Central memory CD4-positive, alpha-beta T cell (primary cell): ENCODE measurements at regions not wholly inside any gene's neighbourhood (a gene's known extent, or its start where the extent isn't known, plus 50 kb on each side); places are given as distances from the start of the nearest gene placed in this dataset.
A peak's percentile ranks its signal among the peaks of the same experiment; 100 is the strongest.

ENCODE experiments used
- DNase-seq: peaks from one replicate; pipeline ENCODE4 v3.0.0; 2022

GRCh38 chr9:78808048-78808447 lies 511.1 kb downstream of the PSAT1 start:
- DNase-seq = no peak

- no peak for DNase-seq
Measured at GRCh38 chr9:78811622-78812276, 514.8 kb downstream of the PSAT1 start.

GRCh38 chr9:78812665-78813064 lies 515.7 kb downstream of the PSAT1 start:
- no peak for DNase-seq

DNA sequence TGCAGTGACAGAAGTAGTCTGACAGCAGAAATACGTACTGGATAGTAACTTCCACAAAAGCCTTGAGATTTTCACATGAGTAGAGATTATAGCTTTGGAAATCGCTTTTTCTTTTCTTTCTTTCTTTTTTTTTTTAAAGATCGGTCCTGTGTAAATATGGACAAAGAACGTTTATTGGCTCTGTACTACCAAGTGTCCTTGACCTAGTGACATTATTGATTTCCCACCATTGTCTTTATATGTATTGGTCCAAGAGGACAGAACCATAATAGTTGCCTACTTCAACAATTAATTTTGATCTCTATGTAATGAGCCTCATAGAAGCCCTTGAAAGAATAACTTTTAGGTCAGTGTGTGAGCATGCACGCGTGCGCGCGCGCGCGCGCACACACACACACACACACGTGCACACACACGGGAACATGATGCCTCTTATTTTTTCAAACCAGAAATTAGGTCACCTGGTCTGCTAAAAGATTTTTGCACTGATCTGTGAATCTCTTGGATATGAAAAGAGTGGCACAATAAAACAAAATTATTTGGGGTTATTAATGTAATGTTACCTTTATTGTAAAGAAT lies 516.8 kb downstream of the PSAT1 start:
- no peak for DNase-seq

- DNase-seq = peak; percentile 6
Measured at GRCh38 chr9:78821126-78821822, 524.3 kb downstream of the PSAT1 start.

- DNase-seq = no peak
Measured at GRCh38 chr9:78826527-78826926, 529.6 kb downstream of the PSAT1 start.

- no peak for DNase-seq
Measured at GRCh38 chr9:78828521-78828920, 531.6 kb downstream of the PSAT1 start.

GRCh38 chr9:78830301-78830700 lies 533.4 kb downstream of the PSAT1 start:
- no peak for DNase-seq

GRCh38 chr9:78831726-78832125 lies 534.8 kb downstream of the PSAT1 start:
- no peak for DNase-seq

GRCh38 chr9:78835928-78836450 lies 539.1 kb downstream of the PSAT1 start:
- DNase-seq = no peak

DNA sequence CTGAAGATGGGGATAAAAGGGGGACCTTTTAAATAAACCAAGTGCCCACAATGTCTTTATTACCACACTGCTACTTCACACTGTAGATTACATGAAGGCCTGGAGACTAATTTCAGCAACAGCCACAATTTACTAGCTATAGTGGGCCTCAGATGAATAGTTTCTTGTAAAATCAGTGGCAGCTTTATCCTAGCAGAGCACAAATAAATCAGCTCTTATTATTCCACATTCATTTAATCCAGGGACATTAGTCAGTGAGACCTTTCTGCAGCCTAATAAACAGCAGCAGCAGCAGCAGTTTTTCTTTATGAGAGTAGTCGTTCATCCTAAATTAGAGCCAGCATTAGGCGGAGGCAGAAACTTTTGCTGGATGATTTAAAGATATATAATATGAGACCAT lies 542.3 kb downstream of the PSAT1 start:
- no peak for DNase-seq

DNA sequence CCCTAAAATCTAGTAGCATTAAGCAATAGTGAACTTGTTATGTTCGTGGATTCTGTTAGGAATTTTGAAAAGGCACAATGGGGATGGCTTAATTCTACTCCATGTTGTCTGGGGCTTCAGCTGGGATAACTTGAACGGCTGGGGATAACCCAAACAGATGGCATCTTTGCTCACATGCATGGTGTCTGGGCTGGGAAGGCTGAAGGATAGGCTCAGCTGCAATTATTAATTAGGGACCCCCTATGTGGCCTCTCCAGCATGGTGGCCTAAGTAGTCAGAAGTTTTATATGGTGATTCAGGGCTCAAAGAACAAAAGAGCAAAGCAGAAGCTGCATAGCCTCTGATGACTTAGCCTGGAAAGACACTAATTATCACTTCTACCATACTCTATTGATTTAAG lies 551.1 kb downstream of the PSAT1 start:
- DNase-seq = no peak

DNA sequence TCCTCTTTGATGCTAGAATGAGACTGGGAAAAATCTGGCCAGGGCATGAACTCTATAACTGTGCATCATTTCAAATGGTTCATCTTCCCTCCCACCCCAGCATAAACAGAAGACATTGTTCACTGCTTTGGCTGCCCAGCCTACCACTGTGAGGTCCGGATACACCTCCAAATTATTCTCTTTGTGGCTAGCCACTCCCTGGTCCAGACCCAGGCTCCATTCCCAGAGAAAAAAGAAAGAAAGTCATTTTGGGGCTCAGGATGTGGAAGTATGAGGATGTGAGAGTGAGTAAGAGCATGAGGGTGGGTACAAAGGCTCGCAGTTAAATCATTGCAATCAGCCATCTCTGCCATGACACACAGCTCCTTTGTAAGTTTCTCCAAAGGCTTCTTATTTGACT lies 559.2 kb downstream of the PSAT1 start:
- DNase-seq = no peak

GRCh38 chr9:78856781-78857180 lies 559.9 kb downstream of the PSAT1 start:
- DNase-seq = no peak

DNA sequence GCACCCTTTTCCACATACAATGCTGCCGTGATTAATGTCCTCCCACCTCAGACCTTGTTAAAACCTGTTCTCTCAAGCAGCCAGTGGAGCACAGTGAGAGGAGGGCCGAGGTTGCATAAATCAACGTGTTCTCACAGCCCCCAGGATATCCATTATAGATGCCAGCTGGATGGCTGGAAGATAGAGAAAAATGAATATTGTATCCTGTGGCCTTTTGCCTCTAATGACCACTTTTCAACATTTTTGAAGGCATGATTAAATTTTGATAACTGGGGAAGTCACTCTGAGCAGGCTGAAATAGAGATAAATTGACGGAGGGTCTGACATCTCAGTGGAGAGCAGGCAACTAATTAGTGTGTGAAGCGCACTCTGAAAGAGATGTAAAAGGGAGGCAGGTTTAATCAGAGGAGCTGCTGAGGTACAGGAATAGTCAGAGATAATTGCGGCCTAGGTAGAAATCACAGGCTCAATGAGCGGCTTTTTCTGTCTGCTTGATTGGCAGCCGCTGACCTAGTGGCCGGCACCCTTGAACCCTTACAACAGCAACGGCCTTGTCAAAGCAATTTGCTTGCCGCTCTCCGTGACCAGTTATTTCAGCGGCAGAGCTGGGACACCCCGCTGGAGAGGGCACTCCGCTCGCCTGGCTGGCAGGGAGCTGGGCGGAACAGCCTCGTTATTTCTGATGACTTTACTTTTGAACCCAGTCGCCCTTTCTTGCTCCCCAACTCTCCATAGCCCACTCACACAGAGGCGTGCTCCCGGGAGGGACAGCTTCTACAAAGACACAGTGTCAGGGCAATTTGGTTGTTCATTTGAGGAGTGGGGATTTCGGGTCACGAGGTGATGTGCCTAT lies 560.7 kb downstream of the PSAT1 start:
- no peak for DNase-seq

DNA sequence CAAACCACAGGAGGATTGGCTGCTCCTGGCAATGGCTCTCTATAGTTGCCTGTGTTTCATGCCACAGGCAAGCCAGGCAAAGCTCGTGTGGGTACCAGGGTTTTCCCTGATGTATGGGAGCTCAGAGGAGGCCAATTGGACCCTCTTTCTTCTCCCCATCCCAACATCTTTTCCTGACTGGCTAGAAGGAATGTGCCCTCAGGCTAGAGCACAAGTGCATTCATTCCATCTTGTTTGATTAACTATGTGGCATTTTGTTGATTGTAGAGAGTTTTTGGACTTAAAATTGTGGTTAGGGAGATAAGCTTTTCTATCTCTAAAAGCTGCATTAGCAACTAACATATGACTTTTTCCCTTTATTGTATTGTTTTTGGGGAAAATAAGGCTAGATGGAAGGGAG lies 561.3 kb downstream of the PSAT1 start:
- DNase-seq = no peak

GRCh38 chr9:78860801-78861475 lies 564.0 kb downstream of the PSAT1 start:
- no peak for DNase-seq

DNA sequence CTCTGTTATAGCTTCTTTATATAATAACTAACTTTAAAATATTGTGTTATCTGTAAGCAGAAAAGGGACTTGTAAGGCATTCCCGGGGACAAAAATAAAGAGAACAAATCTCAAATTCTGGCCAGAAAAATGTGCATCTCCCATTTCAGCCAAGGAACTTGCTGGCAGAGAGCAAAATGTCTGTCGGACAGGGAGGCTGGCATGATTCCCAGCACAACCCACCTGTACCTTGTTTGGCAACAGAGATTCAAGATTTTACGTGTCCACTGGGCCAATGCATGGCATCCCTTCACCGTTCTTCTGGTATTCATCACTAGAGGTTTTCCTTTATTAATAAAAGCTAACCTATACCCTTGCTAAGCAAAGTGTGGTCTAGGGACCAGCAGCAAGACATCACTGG lies 566.6 kb downstream of the PSAT1 start:
- no peak for DNase-seq

GRCh38 chr9:78865737-78866136 lies 568.8 kb downstream of the PSAT1 start:
- no peak for DNase-seq

DNA sequence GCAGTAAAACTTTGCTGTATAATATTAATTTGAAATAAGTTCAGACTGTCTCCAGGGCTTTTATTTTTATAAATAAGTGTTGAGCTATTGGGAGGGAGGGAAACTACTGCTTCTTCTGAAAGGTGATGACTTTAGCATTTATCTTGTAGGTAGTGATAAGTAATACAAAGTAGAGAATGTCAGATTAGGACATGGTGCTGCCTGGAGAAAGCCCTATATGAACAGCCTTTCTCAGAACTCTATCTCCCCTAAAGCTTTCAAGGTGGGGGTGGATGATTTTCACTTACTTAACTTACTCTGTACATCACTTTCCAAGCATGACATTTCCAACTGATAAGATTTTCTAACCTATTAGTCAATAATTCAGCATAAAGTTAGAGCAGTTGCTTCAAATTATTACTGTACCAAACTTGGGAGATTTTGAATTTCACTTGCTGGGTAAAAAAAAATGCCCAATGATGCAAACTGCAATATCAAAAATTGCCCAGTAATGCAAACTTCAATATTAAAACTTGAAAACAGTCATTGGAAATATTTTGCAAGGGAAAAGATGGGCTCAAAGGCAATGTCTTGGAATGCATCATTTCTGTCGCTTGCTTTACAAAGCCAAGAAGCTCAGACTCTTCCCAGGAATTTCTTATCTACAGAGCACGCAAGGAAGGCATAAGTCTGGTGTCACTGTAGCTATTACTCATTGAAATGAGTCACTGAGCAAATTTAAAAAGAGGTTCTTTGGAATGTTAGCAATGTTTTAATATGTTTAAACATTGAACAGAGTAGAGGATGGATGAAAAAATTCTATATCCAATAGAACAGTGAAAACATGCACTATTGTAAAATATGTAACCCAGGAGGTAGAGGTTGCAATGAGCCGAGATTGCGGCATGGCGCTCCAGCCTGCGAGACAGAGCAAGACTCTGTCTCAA lies 569.5 kb downstream of the PSAT1 start:
- no peak for DNase-seq

GRCh38 chr9:78871086-78871451 lies 574.1 kb downstream of the PSAT1 start:
- DNase-seq = no peak
